HEK293 (cell line): ENCODE measurements at regions not wholly inside any gene's neighbourhood (a gene's known extent, or its start where the extent isn't known, plus 50 kb on each side); places are given as distances from the start of the nearest gene placed in this dataset.

Source experiments
- ZNF274 ChIP-seq, 2 experiments: fragments of 200-500 bp in 1 of 2; fragments of 450-650 bp in 1 of 2; sonication (Bioruptor generic) in 1 of 2; formaldehyde crosslinking in 1 of 2; IDR thresholded peaks; 2 replicates each; pipeline versions ENCODE4 v1.5.1 to v1.6.1; 2014 to 2016; ENCODE audit warnings: borderline replicate concordance in 1 of 2, inconsistent platforms in 1 of 2, low read length in 1 of 2, missing biosample characterization in 1 of 2, missing genetic modification characterization in 1 of 2
- ZNF776 ChIP-seq: fragments of 450-650 bp; formaldehyde crosslinking; IDR thresholded peaks from 2 replicates; pipeline ENCODE4 v1.5.0; 2017; ENCODE audit warnings: missing biosample characterization, missing genetic modification characterization, borderline replicate concordance
- TF ChIP-seq, protein P1 (sequence below): fragments of 450-650 bp; formaldehyde crosslinking; IDR thresholded peaks from 2 replicates; pipeline ENCODE4 v1.5.1; 2016; ENCODE audit warnings: missing biosample characterization, missing genetic modification characterization
- TF ChIP-seq, protein P2 (sequence below): fragments of 450-650 bp; formaldehyde crosslinking; IDR thresholded peaks from 2 replicates; pipeline ENCODE4 v1.5.1; 2016; ENCODE audit warnings: missing biosample characterization, missing genetic modification characterization

DNA sequence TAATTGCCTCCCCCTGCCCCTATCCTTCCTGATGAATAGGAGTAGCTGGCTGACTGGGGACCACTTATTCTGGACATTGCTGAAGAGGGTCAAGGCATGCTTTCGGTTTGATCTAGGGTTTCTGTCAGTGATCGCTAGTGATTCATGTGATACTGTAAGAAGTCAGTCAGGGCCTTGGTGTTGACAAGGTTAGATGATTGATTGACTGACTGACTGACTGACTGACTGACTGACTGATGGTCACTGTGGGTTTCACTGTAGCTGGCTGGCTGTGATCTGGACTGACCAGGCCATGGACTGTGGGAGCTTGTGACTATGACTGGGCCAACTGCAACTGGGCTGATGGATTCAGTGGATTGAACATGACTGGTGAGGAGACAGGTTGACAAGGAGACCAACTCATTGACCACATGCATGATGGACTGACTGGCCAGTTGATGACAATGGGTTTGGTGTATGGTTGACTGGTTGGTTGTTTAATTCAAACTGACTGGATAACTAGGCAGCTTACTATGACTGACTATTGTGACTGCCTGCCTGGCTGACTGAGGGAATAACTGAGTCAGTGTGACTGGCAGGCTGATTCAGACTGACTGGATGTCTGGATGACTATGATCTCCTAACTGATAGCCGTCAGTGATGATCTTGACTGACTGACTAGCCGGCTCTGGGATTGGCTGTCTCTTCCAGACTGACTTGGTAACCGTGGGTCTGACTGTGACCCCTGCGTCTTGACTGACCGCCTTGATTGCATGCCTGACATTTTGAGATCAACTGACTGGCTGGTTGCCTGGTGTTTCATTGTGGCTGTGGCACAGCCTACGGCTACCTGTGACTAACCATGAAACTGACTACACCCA lies 509.9 kb downstream of the SHQ1 start:
- TF ChIP-seq ZNF776, result no peak
- TF ChIP-seq, protein P1, sequence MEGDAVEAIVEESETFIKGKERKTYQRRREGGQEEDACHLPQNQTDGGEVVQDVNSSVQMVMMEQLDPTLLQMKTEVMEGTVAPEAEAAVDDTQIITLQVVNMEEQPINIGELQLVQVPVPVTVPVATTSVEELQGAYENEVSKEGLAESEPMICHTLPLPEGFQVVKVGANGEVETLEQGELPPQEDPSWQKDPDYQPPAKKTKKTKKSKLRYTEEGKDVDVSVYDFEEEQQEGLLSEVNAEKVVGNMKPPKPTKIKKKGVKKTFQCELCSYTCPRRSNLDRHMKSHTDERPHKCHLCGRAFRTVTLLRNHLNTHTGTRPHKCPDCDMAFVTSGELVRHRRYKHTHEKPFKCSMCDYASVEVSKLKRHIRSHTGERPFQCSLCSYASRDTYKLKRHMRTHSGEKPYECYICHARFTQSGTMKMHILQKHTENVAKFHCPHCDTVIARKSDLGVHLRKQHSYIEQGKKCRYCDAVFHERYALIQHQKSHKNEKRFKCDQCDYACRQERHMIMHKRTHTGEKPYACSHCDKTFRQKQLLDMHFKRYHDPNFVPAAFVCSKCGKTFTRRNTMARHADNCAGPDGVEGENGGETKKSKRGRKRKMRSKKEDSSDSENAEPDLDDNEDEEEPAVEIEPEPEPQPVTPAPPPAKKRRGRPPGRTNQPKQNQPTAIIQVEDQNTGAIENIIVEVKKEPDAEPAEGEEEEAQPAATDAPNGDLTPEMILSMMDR (tag by site-specific recombination), result no peak
- TF ChIP-seq ZNF274 (IDR thresholded peaks at IDR 0.05; ENCODE audit: low read length), result no peak
- no peak for TF ChIP-seq ZNF274 (tag by site-specific recombination; IDR thresholded peaks at IDR 0.05; ENCODE audit: borderline replicate concordance)
- TF ChIP-seq, protein P2, sequence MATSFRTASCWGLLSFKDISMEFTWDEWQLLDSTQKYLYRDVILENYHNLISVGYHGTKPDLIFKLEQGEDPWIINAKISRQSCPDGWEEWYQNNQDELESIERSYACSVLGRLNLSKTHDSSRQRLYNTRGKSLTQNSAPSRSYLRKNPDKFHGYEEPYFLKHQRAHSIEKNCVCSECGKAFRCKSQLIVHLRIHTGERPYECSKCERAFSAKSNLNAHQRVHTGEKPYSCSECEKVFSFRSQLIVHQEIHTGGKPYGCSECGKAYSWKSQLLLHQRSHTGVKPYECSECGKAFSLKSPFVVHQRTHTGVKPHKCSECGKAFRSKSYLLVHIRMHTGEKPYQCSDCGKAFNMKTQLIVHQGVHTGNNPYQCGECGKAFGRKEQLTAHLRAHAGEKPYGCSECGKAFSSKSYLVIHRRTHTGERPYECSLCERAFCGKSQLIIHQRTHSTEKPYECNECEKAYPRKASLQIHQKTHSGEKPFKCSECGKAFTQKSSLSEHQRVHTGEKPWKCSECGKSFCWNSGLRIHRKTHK (tag by site-specific recombination), result no peak
